ENCODE measurements at regions not wholly inside any gene's neighbourhood (a gene's known extent, or its start where the extent isn't known, plus 50 kb on each side); places are given as distances from the start of the nearest gene placed in this dataset.

DNA sequence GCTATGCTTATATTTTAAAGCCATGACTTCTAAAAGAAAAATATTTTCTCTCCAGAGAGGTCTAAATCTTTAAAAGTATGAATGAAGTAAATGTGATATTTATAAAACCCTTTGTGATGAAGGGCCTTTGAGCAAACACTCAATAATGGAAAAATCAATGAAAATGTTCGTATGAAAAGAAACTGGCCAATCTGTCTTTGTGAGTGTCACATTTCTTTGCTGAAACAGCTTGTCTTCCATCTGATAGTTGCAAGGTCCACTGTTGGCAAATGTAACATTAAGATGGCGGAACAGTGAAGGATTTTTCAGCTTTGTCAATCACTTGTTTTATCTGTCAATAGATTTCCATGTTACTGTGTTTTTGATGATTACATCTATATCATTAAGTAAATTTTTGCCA lies 162.9 kb upstream of the GATA6 start:
- H3K79me2 ChIP-seq = no peaks in the 10 kb centered on the region
- peaks cover 10% of the 10 kb centered on the region for H3K4me1 ChIP-seq (ENCODE audit: insufficient read depth)
- no peak overlapping the region for H3K4me2 ChIP-seq
- TF ChIP-seq, protein P1, sequence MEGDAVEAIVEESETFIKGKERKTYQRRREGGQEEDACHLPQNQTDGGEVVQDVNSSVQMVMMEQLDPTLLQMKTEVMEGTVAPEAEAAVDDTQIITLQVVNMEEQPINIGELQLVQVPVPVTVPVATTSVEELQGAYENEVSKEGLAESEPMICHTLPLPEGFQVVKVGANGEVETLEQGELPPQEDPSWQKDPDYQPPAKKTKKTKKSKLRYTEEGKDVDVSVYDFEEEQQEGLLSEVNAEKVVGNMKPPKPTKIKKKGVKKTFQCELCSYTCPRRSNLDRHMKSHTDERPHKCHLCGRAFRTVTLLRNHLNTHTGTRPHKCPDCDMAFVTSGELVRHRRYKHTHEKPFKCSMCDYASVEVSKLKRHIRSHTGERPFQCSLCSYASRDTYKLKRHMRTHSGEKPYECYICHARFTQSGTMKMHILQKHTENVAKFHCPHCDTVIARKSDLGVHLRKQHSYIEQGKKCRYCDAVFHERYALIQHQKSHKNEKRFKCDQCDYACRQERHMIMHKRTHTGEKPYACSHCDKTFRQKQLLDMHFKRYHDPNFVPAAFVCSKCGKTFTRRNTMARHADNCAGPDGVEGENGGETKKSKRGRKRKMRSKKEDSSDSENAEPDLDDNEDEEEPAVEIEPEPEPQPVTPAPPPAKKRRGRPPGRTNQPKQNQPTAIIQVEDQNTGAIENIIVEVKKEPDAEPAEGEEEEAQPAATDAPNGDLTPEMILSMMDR (IDR thresholded peaks at IDR 0.05; ENCODE audit: poor library complexity) = no peak
- no peak for TF ChIP-seq EZH2phosphoT487 (IDR thresholded peaks at IDR 0.05; ENCODE audit: low read depth, severe bottlenecking, unreplicated experiment)
- TF ChIP-seq EZH2 (IDR thresholded peaks at IDR 0.05; ENCODE audit: borderline replicate concordance) = no peak
- no peaks in the 10 kb centered on the region for H3K36me3 ChIP-seq (replicated peaks; ENCODE audit: insufficient read depth, low read depth)
- no peak overlapping the region for H2AFZ ChIP-seq
- H3K9me2 ChIP-seq (replicated peaks; ENCODE audit: insufficient read depth) = no peaks in the 10 kb centered on the region
- no peak overlapping the region for H3K27ac ChIP-seq
- no peak for DNase-seq (ENCODE audit: low spot score)
- H3K4me3 ChIP-seq = no peak overlapping the region
- no peaks in the 10 kb centered on the region for H3K9me3 ChIP-seq (ENCODE audit: low read depth)
- H3K27me3 ChIP-seq = no peaks in the 10 kb centered on the region
- no peaks in the 10 kb centered on the region for H4K20me1 ChIP-seq (ENCODE audit: insufficient read depth, poor library complexity, severe bottlenecking)
- 82% methylated on average over 2 of the region's 2 CpGs for WGBS (ENCODE audit: low lambda C conversion rate, missing lambda C conversion rate)

DNA sequence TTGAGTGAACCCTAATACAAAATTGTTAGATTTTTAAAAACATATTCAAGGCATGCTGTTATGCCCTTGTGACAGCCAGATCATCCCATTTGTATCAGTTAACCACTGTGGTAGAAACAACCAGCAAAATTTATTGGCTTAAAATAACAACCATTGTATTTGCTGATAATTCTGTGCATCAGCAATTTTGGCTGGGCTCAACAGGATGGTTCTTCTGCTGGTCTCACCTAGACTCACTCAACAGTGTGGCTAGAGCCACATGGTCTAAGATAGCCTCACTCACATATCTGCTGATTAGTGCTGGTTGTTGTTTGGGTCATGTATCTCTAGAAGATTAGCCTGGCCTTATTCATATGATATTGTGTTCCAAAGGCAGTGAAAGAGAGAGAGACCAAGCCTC lies 160.1 kb upstream of the GATA6 start:
- no peaks in the 10 kb centered on the region for H3K4me1 ChIP-seq (ENCODE audit: insufficient read depth)

DNA sequence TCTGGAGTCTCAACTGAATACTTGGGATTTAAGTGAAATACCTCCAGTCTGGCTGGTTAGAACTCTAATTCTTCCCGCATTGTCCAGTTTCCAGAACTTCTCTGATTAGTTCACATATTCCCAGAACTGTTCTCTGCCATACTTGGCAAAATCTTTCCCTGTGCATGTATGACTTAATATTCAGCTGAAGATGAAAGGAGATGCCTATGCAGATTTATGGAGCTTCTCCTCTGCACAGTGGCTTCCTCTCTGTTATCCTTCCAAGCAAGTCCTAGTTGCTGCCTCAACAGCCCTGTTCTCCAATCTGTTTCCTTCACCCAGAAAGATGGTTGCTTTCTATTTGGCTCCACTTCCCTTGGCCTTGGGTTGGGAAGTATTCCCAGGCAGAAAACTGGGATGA lies 155.4 kb upstream of the GATA6 start:
- Histone ChIP-seq H3K9me2 (replicated peaks; ENCODE audit: insufficient read depth) (no peaks in the 10 kb centered on the region), H3K27me3 (no peaks in the 10 kb centered on the region), H3K36me3 (replicated peaks; ENCODE audit: insufficient read depth, low read depth) (no peaks in the 10 kb centered on the region), H3K79me2 (no peaks in the 10 kb centered on the region), H2AFZ (no peak overlapping the region), H3K4me3 (no peak overlapping the region), H3K4me1 (ENCODE audit: insufficient read depth) (peaks cover 14% of the 10 kb centered on the region), H3K4me2 (no peak overlapping the region), H4K20me1 (ENCODE audit: insufficient read depth, poor library complexity, severe bottlenecking) (no peaks in the 10 kb centered on the region), H3K27ac (no peak overlapping the region), H3K9me3 (ENCODE audit: low read depth) (peaks cover 13% of the 10 kb centered on the region)
- WGBS (ENCODE audit: low lambda C conversion rate, missing lambda C conversion rate) = 88% methylated on average over 1 of the region's 1 CpG
- TF ChIP-seq, protein P1 (IDR thresholded peaks at IDR 0.05; ENCODE audit: poor library complexity) = no peak
- TF ChIP-seq EZH2 (IDR thresholded peaks at IDR 0.05; ENCODE audit: borderline replicate concordance) (no peak), EZH2phosphoT487 (IDR thresholded peaks at IDR 0.05; ENCODE audit: low read depth, severe bottlenecking, unreplicated experiment) (no peak)
- DNase-seq (ENCODE audit: low spot score) = no peak

More for the DNA sequence above, 160.1 kb upstream of the GATA6 start:
- H3K4me2 ChIP-seq = no peak overlapping the region
- TF ChIP-seq, protein P1 (IDR thresholded peaks at IDR 0.05; ENCODE audit: poor library complexity) = no peak
- TF ChIP-seq EZH2phosphoT487 (IDR thresholded peaks at IDR 0.05; ENCODE audit: low read depth, severe bottlenecking, unreplicated experiment) = no peak
- no peak for TF ChIP-seq EZH2 (IDR thresholded peaks at IDR 0.05; ENCODE audit: borderline replicate concordance)
- no peaks in the 10 kb centered on the region for H3K79me2 ChIP-seq
- H2AFZ ChIP-seq = no peak overlapping the region
- no peaks in the 10 kb centered on the region for H3K36me3 ChIP-seq (replicated peaks; ENCODE audit: insufficient read depth, low read depth)
- no peak overlapping the region for H3K4me3 ChIP-seq
- no peak overlapping the region for H3K27ac ChIP-seq
- H3K9me3 ChIP-seq (ENCODE audit: low read depth) = peaks cover 13% of the 10 kb centered on the region
- H3K27me3 ChIP-seq = no peaks in the 10 kb centered on the region
- H3K9me2 ChIP-seq (replicated peaks; ENCODE audit: insufficient read depth) = no peaks in the 10 kb centered on the region
- H4K20me1 ChIP-seq (ENCODE audit: insufficient read depth, poor library complexity, severe bottlenecking) = no peaks in the 10 kb centered on the region
- DNase-seq (ENCODE audit: low spot score) = no peak

DNA sequence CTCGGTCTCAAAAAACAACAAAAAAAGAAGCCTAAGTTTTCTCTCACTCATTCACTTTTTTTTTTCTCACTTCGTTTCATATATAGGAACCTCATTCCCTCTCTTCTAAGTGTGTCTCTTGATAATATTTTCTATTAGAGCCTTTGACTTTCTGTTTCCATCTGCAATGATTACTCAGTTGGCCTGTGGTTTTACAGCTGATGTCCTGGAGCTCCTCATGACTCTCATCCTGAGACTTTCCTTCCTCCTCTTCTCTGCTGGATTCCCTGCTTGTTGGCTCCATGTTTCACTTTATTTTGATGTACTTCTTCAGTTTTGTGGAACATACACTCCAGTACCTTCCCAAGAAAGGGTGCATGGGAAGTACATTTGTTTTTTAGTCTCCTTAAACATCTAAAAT lies 154.2 kb upstream of the GATA6 start:
- H3K4me1 ChIP-seq (ENCODE audit: insufficient read depth) = peaks cover 26% of the 10 kb centered on the region
- no peaks in the 10 kb centered on the region for H3K36me3 ChIP-seq (replicated peaks; ENCODE audit: insufficient read depth, low read depth)
- no peak overlapping the region for H3K4me3 ChIP-seq
- H3K27ac ChIP-seq = no peak overlapping the region
- peaks cover 13% of the 10 kb centered on the region for H3K9me3 ChIP-seq (ENCODE audit: low read depth)
- TF ChIP-seq EZH2 (IDR thresholded peaks at IDR 0.05; ENCODE audit: borderline replicate concordance) (no peak), EZH2phosphoT487 (IDR thresholded peaks at IDR 0.05; ENCODE audit: low read depth, severe bottlenecking, unreplicated experiment) (no peak)
- TF ChIP-seq, protein P1 (IDR thresholded peaks at IDR 0.05; ENCODE audit: poor library complexity) = no peak
- H3K27me3 ChIP-seq = no peaks in the 10 kb centered on the region
- no peak overlapping the region for H3K4me2 ChIP-seq
- 97% methylated on average over 2 of the region's 2 CpGs for WGBS (ENCODE audit: low lambda C conversion rate, missing lambda C conversion rate)
- H2AFZ ChIP-seq = no peak overlapping the region
- DNase-seq (ENCODE audit: low spot score) = no peak
- no peaks in the 10 kb centered on the region for H4K20me1 ChIP-seq (ENCODE audit: insufficient read depth, poor library complexity, severe bottlenecking)
- no peaks in the 10 kb centered on the region for H3K79me2 ChIP-seq
- H3K9me2 ChIP-seq (replicated peaks; ENCODE audit: insufficient read depth) = no peaks in the 10 kb centered on the region

All from hepatocyte (in vitro differentiated cells).